HG02798 (cell line): ENCODE measurements at regions not wholly inside any gene's neighbourhood (a gene's known extent, or its start where the extent isn't known, plus 50 kb on each side); places are given as distances from the start of the nearest gene placed in this dataset.
A peak's percentile ranks its signal among the peaks of the same experiment; 100 is the strongest.

Experiments used
- ATAC-seq: cut with Tn5 transposase; IDR thresholded peaks from one replicate; pipeline ENCODE4 v1.9.1; 2021; ENCODE audit warnings: mild to moderate bottlenecking; ENCODE audit not compliant: unreplicated experiment, poor library complexity

- ATAC-seq: no peak
Measured at GRCh38 chr4:128573781-128574508, 235.6 kb upstream of the JADE1 start.

GRCh38 chr4:128572778-128573241 is 236.7 kb upstream of the JADE1 start:
- no peak for ATAC-seq

DNA sequence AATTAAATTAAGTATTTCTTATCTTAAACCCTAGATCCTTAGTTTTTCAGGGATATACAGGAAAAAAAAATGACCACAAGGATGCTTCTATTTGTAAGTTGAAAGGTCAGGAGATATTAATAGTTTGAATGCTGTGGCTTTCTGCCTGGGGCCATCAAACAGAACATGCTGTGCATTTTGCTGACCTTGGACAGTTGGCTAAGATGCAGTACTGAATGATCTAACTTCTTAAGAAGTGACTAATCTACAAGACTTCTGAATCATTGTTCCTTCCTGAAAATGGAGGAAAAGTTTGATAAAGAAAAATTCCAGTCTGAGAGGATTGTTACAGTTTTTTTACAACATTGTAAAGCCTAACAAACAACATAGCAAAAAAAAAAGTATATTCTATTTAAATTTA is 237.8 kb upstream of the JADE1 start:
- no peak for ATAC-seq

DNA sequence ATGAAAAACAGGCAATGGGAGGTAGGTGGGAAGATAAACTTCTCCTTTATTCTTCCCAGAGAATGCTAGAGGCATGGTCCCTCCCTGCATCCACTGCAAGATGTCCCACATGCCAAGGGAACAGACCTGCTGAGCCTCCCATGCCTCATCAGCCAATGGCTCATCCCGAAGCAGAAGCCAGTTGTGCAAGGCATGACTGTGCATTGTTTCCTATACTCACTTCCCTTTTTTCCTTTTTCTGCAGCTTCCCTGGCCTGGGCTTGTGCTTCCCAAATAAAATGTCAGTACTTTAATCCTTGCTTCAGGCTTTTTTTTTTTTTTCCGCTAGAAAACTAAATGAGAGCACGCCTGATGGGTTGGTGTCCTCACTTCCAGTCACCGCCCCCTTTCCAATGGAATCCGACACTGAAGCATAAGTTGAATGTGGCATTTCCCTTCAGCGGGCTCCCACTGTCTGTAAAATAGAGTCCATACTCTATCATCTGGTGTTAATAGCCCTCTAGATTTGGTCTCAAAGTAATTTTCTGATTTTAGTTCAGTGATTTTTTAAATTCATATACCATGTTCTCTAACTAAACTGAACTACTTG is 239.0 kb upstream of the JADE1 start:
- no peak for ATAC-seq

DNA sequence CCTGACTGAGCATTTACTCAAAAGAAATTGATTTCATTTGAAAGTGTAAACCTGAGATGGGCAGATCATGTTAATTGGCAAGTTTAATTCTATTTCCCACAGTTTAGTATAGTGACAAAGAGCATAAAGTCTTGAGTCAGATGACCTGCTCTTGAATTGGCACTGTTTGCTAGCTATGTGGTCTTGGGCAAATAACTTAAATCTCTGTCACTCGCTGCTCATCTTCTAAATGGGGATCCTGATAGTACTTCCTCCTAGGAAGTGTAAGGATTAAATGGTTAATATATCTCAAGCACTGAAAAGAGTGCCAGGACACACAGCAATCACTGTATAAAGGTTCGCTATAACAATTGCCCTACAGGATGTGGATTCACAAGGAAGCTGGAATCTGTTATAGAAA is 242.8 kb upstream of the JADE1 start:
- ATAC-seq: no peak

DNA sequence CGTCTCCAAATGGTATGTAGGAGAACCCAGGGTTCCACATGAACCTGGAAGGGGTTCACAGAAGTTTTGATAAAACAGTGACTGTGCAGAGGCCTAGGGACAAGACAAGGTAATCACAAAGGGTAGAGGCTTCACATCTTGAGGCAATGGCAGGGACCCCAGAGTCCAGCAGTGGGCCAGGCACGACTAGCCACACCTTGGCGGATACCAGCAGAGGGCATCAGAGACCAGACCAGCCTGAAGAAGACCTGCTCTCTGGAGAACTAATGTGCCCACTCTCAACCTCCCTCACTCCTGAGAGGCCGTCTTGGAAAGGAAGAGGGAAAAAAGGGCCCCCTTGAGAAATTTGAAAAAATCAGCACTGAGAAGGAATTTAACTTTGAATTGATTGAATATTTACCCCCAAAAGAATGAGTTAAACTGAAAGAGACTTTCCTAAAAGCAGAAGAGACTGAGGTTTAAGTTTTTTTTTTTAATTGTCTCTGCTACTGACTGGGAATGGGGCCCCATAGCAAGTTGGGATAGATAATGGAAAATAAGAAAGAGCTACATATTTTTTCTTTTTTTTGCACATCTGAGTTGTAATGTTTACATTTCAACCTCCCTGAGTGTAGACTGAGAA is 243.8 kb upstream of the JADE1 start:
- peak; percentile 67 for ATAC-seq

DNA sequence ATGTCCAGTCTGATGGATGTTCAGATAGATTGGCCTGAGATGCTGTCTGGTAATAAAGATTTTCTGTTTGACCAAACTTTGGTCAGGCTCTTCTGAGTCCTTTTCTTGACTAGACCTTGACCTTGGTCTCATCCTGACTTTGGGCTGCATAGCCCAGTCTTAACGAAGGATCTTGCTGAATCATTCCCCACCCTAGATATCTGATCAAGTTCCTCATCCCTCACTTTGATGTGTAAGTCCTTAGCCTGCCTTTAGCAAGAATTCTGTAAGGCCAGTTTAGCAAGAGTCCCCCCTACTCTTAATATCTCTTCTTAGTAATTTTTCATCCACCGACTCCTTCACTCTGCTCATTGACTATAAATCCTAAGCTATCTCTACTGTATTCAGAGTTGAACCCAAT is 244.4 kb upstream of the JADE1 start:
- no peak for ATAC-seq

GRCh38 chr4:128564081-128564630 is 245.3 kb upstream of the JADE1 start:
- ATAC-seq: no peak

- no peak for ATAC-seq
Measured at GRCh38 chr4:128560754-128561495, 248.6 kb upstream of the JADE1 start.

GRCh38 chr4:128558896-128559679 is 250.4 kb upstream of the JADE1 start:
- no peak for ATAC-seq

- no peak for ATAC-seq
Measured at GRCh38 chr4:128556756-128557155, 252.7 kb upstream of the JADE1 start.

DNA sequence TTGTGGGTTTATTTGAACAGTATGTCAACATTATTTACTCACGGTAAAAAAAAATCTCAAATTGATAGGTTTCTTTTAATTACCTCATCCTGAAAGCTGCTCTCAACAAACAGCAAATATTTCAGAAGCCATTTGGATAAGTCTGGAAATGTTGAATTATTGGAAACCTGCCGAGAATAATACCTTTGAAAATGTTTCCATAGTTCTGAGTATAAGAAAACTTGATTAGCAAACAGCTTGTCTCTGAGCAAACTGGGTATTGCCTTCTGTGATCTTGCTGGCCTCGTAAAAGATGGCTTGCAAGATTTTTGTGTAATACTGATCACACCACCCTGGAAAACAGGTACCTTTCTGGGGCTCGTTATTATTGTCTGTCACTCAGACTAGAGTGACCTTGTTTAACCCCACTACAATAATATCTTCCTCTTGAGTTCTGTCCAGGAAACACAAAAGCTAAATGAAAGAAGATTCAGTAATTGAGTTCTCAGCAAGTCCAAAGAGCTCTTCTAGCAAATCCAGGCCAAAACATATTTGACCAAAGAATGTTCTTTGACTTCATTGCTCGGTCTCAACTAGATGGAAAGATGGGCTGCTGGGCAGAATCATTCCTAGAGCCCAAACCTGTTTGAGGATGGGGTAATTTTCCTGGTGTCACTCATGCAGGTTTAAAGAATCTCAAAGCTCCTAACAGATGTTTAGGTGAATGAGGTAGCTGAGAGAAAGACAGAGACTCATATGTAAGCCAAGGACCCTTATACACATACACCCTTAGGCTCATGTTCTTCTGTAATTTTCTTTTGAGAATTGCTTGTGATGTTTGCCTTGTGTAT is 255.6 kb upstream of the JADE1 start:
- no peak for ATAC-seq

DNA sequence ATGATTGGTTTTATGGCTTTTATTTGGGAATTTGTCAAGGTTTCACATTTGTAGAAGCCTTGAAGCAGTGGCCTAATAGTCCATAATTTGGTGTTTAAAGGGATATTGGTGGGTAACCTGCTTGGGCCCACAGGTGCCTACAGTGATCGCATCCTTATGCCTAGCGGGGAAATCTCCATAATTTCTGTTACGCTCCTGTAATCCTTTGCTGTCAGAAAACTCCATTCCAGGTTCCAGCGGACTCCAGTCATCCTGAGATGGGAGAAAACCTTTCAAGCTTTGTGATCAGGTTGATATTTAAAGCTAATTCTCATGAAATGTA is 257.0 kb upstream of the JADE1 start:
- ATAC-seq: no peak

DNA sequence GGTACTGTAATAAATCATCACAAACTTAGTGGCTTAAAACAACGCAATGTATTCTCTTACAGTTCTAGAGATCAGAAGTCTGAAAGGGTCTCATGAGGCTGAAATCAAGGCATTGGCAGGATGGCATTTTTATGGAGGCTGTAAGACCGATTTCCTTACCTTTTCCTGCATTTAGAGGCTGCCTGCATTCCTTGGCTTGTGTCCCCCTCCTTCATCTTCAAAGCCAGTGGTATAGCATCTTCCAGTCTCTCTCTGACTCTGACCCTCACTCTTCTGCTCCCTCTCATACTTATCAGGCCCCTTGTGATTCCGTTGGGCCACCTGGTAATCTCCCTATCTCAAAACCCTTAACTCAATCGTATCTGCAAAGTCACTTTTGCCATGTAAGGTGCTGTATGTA is 258.2 kb upstream of the JADE1 start:
- ATAC-seq: no peak

DNA sequence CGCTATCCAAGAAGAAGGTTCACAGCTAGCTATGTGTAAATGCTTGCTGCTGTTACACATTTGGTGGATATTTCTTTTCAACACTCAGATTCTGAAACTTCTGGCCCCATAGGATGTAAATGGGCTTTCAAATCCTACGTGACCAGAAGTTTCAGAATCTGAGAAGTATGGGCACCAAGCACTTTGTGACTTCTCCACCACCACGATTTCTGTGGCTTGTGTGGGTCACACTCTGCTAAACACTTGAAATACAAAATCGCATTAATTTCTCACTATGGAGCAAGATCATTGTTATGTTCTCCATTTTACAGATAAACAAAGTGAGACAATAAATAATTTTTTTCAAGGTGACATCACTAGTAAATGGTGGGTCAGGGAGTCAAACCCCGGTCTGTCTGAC is 259.4 kb upstream of the JADE1 start:
- ATAC-seq: peak; percentile 34

DNA sequence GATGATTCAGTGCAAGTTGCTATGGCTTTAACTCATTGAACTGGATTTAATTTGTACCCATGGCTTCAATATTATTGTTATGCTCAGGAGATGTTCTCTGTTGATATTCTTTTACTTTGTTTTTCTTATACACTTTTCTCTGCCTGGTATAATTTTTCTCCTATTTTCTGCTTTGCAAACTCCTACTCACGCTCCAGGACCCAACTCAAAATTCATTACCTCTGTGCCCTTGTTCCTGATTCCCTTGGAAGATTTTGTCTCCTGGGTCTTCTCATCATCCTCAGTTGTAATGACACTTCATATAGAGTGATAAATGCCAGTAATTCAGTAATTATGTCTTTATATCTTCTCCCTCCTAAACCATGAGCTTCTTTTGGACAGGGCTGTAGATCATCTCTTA is 259.9 kb upstream of the JADE1 start:
- ATAC-seq: no peak

DNA sequence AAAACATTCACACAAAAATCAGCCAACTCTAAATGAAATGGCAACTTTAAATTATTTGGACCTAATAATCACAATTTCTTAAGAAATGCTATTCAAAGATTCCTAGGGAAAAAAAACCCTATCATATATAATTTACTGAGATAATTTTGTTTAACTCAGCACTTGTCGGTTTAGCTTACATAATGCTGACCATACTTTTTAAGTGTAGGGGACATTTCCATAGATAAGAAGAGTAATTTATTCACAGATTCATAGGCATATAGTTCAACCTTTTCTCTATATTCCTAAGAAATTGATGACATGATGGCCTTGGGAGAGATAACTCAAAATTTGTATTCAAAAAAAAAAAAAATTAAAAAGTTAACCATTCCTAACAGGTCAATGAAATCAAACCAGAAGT is 260.8 kb upstream of the PGRMC2 start:
- ATAC-seq: no peak

DNA sequence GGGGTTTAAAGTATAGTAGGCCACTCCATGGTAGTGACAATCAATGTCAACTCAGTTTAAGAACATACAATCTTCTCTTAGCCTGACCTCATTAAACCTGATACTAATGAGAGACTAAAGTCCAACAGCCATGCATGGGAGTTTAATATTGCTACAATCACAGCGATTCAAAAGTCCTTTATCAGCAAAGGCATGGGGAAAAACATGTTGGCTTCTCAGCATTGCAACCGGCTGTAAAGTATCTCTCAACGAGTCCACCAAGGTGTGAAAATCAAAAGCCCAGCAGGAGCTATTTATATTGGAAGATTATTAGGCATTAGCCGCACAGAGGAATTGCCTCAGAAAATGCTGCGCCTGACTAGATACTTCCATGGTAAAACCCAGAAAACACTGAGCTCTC is 256.7 kb upstream of the PGRMC2 start:
- ATAC-seq: no peak

DNA sequence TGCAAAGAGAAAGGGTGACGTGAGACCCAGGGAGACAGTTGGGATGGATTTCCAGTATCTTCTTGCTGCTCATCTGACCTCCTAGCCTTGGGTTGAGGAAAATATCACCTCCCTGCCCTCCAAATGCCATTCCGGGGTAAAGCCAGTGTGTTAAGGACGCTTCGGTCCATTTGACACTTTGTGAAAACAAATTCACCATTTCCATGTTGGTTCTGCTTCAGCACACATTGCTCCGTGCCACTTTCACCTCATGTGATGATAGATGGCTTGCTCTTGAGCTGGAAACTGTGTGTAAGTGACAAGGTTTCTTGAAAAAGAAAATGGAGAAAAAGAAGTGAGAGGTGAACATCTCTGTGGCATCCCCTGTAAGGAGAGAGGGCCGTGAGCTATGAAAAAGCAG is 256.1 kb upstream of the PGRMC2 start:
- no peak for ATAC-seq
